DMS 273 treated with DMSO at 0.1 percent for 48 hours (cell line): ENCODE measurements at regions not wholly inside any gene's neighbourhood (a gene's known extent, or its start where the extent isn't known, plus 50 kb on each side); places are given as distances from the start of the nearest gene placed in this dataset.
"Not testable (repeated sequence)": the region's sequence is repeated elsewhere in the genome, so short reads cannot be mapped to it uniquely, and the experiment has no call there.

Source experiments
- DNase-seq: peaks from one replicate; lab custom pipeline; 2025; lab: John Stamatoyannopoulos, UW

GRCh38 chr9:11144746-11145145 is 531.9 kb upstream of the PTPRD start:
- DNase-seq, result no peak

GRCh38 chr9:11148189-11148588 is 535.4 kb upstream of the PTPRD start:
- no peak for DNase-seq

- DNase-seq, result no peak
These were observed 536.3 kb upstream of the PTPRD start for GRCh38 chr9:11149065-11149464.

- DNase-seq, result no peak
These were observed 545.3 kb upstream of the PTPRD start for GRCh38 chr9:11158063-11158462.

GRCh38 chr9:11158676-11159075 is 545.9 kb upstream of the PTPRD start:
- no peak for DNase-seq

GRCh38 chr9:11159318-11159862 is 546.6 kb upstream of the PTPRD start:
- DNase-seq, result no peak

GRCh38 chr9:11163843-11164242 is 551.0 kb upstream of the PTPRD start:
- no peak for DNase-seq

GRCh38 chr9:11182001-11182400 is 569.2 kb upstream of the PTPRD start:
- no peak for DNase-seq

GRCh38 chr9:11190719-11191118 is 577.9 kb upstream of the PTPRD start:
- no peak for DNase-seq

GRCh38 chr9:11192993-11193392 is 580.2 kb upstream of the PTPRD start:
- DNase-seq, result no peak

GRCh38 chr9:11194246-11194645 is 581.4 kb upstream of the PTPRD start:
- DNase-seq, result peak; percentile 46

- not testable (repeated sequence) for DNase-seq
These were observed 584.1 kb upstream of the PTPRD start for GRCh38 chr9:11196840-11197365.

- DNase-seq, result peak; percentile 89
These were observed 586.5 kb upstream of the PTPRD start for GRCh38 chr9:11199335-11199734.

GRCh38 chr9:11204521-11204920 is 591.7 kb upstream of the PTPRD start:
- no peak for DNase-seq

GRCh38 chr9:11206925-11207324 is 594.1 kb upstream of the PTPRD start:
- DNase-seq, result no peak

GRCh38 chr9:11233696-11234095 is 620.9 kb upstream of the PTPRD start:
- DNase-seq, result no peak

GRCh38 chr9:11235061-11235460 is 622.3 kb upstream of the PTPRD start:
- no peak for DNase-seq

GRCh38 chr9:11241779-11242178 is 629.0 kb upstream of the PTPRD start:
- no peak for DNase-seq

GRCh38 chr9:11257992-11258391 is 645.2 kb upstream of the PTPRD start:
- no peak for DNase-seq

- DNase-seq, result no peak
These were observed 656.2 kb upstream of the PTPRD start for GRCh38 chr9:11269036-11269435.

- no peak for DNase-seq
These were observed 662.4 kb upstream of the PTPRD start for GRCh38 chr9:11275158-11275695.

GRCh38 chr9:11312966-11313365 is 700.2 kb upstream of the PTPRD start:
- DNase-seq, result no peak

GRCh38 chr9:11318946-11319345 is 706.1 kb upstream of the PTPRD start:
- no peak for DNase-seq

- DNase-seq, result peak; percentile 40
These were observed 706.7 kb upstream of the PTPRD start for GRCh38 chr9:11319538-11319937.
